ENCODE measurements at regions not wholly inside any gene's neighbourhood (a gene's known extent, or its start where the extent isn't known, plus 50 kb on each side); places are given as distances from the start of the nearest gene placed in this dataset.

DNA sequence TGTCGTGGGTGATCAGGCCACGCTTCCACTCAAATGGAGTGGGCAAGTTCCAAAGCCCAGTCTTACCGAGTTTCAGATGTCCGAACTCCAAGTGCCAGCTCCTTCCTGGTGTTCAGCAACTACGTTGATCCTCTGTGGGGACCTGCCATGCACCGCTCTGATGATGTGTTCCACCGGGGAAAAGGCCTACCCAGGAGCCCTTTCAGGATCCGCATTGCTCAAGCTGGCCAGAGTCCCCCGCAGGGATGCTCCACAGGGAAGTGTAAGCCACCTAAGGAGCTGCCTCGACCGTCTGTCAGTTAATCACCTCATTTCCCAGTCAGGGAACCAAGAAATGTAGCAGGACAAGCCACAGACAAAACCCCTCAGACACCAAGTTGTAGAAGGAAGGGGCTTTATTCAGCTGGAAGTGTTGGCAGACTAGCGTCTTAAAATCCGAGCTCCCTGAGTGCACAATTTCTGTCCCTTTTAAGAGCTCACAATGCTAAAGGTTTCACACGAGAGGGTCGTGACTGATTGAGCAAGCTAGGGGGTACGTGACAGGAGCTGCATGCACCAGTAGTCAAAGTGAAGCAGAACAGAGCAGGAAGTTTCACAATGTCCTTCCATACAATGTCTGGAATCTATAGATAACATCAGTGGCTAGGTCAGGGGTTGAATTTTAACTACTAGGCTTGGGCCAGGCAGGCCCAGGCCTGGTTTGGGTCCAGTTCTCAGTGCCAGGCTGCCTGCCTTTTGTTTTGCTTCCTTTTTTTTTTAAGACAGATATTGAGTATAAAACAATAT is 126.2 kb upstream of the ZDHHC15 start:
- no peaks in the 10 kb centered on the region for H3K4me1 ChIP-seq (ENCODE audit: insufficient read depth, low read length, poor library complexity, severe bottlenecking)
- H3K27ac ChIP-seq (ENCODE audit: low read depth, low read length, poor library complexity, severe bottlenecking), result no peak overlapping the region
- no peaks in the 10 kb centered on the region for H3K27me3 ChIP-seq (replicated peaks; ENCODE audit: insufficient read depth, low read depth, low read length, poor library complexity)
- no peak for DNase-seq (ENCODE audit: low spot score)
- no TSS peak for BruUV-seq (replicated peaks)
- ChIA-PET CTCF (no interaction called here), POLR2A (ENCODE audit: low non-redundant PET) (no interaction called here)
- no peak overlapping the region for H3K4me3 ChIP-seq (ENCODE audit: low read depth, low read length, poor library complexity, severe bottlenecking)
- H3K36me3 ChIP-seq (ENCODE audit: insufficient read depth, low read length, poor library complexity, severe bottlenecking), result no peaks in the 10 kb centered on the region
- no peak for TF ChIP-seq EZH2 (IDR thresholded peaks at IDR 0.05; ENCODE audit: borderline replicate concordance, low read depth, low read length, poor library complexity, severe bottlenecking)
- TF ChIP-seq, protein P1, sequence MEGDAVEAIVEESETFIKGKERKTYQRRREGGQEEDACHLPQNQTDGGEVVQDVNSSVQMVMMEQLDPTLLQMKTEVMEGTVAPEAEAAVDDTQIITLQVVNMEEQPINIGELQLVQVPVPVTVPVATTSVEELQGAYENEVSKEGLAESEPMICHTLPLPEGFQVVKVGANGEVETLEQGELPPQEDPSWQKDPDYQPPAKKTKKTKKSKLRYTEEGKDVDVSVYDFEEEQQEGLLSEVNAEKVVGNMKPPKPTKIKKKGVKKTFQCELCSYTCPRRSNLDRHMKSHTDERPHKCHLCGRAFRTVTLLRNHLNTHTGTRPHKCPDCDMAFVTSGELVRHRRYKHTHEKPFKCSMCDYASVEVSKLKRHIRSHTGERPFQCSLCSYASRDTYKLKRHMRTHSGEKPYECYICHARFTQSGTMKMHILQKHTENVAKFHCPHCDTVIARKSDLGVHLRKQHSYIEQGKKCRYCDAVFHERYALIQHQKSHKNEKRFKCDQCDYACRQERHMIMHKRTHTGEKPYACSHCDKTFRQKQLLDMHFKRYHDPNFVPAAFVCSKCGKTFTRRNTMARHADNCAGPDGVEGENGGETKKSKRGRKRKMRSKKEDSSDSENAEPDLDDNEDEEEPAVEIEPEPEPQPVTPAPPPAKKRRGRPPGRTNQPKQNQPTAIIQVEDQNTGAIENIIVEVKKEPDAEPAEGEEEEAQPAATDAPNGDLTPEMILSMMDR (conservative IDR thresholded peaks at IDR 0.05; ENCODE audit: low read depth, low read length), result no peak
- peaks cover 2% of the 10 kb centered on the region for H3K9me3 ChIP-seq (ENCODE audit: low read depth, low read length, poor library complexity, severe bottlenecking)
- intact Hi-C loops (cut with micrococcal nuclease; ENCODE audit: unreplicated experiment), result no loop called here

DNA sequence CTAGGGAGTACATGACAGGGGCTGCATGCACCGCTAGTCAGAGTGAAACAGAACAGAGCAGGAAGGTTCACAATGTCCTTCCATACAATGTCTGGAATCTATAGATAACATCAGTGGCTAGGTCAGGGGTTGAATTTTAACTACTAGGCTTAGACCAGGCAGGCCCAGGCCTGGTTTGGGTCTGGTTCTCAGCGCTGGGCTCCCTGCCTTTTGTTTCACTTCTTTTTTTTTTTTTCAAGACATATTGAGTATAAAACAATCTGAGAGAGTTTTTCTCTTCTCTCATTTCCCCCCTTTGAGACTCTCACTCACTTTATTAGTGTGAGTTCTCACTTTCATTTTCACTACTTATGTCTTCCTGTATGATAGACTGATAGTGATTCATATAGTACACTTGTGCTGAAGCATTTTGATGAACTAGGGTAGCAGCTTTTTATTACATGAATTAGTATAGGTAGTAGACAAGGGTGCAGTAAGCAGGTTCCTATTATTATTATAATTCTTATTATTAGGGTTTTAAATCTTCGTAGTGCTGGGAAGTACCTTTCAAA is 120.0 kb upstream of the ZDHHC15 start:
- H3K9me3 ChIP-seq (ENCODE audit: low read depth, low read length, poor library complexity, severe bottlenecking), result peaks cover 4% of the 10 kb centered on the region
- H3K27ac ChIP-seq (ENCODE audit: low read depth, low read length, poor library complexity, severe bottlenecking), result no peak overlapping the region
- CTCF ChIA-PET, result no interaction called here
- POLR2A ChIA-PET (ENCODE audit: low non-redundant PET), result no interaction called here
- H3K4me3 ChIP-seq (ENCODE audit: low read depth, low read length, poor library complexity, severe bottlenecking), result no peak overlapping the region
- TF ChIP-seq, protein P1 (conservative IDR thresholded peaks at IDR 0.05; ENCODE audit: low read depth, low read length), result no peak
- TF ChIP-seq EZH2 (IDR thresholded peaks at IDR 0.05; ENCODE audit: borderline replicate concordance, low read depth, low read length, poor library complexity, severe bottlenecking), result no peak
- intact Hi-C loops (cut with micrococcal nuclease; ENCODE audit: unreplicated experiment), result no loop called here
- no peaks in the 10 kb centered on the region for H3K36me3 ChIP-seq (ENCODE audit: insufficient read depth, low read length, poor library complexity, severe bottlenecking)
- no peaks in the 10 kb centered on the region for H3K4me1 ChIP-seq (ENCODE audit: insufficient read depth, low read length, poor library complexity, severe bottlenecking)
- BruUV-seq (replicated peaks), result no TSS peak
- H3K27me3 ChIP-seq (replicated peaks; ENCODE audit: insufficient read depth, low read depth, low read length, poor library complexity), result no peaks in the 10 kb centered on the region
- DNase-seq (ENCODE audit: low spot score), result no peak

DNA sequence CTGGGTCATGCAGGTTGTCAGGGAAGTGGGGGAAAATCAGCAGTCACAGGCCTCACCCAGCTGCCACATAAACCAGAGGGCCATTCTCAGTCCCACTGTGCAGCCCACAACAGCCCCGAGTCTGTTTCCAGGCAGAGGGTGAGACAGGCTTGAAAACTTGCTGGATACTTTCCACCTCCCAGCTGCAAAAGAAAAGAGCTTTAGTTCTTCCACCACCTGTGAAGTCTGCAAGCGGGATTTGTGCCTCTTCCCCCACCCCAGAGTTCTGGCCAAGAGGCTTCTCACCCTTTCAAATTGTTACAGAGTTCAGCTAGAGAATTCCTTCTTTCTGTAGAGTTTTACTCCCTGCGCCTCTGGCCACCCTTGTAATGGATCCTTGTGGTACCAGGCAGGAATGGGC is 115.5 kb upstream of the ZDHHC15 start:
- Histone ChIP-seq H3K27ac (ENCODE audit: low read depth, low read length, poor library complexity, severe bottlenecking) (no peak overlapping the region), H3K9me3 (ENCODE audit: low read depth, low read length, poor library complexity, severe bottlenecking) (no peaks in the 10 kb centered on the region), H3K27me3 (replicated peaks; ENCODE audit: insufficient read depth, low read depth, low read length, poor library complexity) (no peaks in the 10 kb centered on the region), H3K4me3 (ENCODE audit: low read depth, low read length, poor library complexity, severe bottlenecking) (no peak overlapping the region), H3K4me1 (ENCODE audit: insufficient read depth, low read length, poor library complexity, severe bottlenecking) (no peaks in the 10 kb centered on the region), H3K36me3 (ENCODE audit: insufficient read depth, low read length, poor library complexity, severe bottlenecking) (no peaks in the 10 kb centered on the region)
- ChIA-PET CTCF (no interaction called here), POLR2A (ENCODE audit: low non-redundant PET) (no interaction called here)
- BruUV-seq (replicated peaks), result no TSS peak
- no peak for DNase-seq (ENCODE audit: low spot score)
- no peak for TF ChIP-seq EZH2 (IDR thresholded peaks at IDR 0.05; ENCODE audit: borderline replicate concordance, low read depth, low read length, poor library complexity, severe bottlenecking)
- TF ChIP-seq, protein P1 (conservative IDR thresholded peaks at IDR 0.05; ENCODE audit: low read depth, low read length), result no peak
- intact Hi-C loops (cut with micrococcal nuclease; ENCODE audit: unreplicated experiment), result no loop called here

All from A673 (cell line).